GM21381 (cell line): ENCODE measurements at regions not wholly inside any gene's neighbourhood (a gene's known extent, or its start where the extent isn't known, plus 50 kb on each side); places are given as distances from the start of the nearest gene placed in this dataset.

Experiments
- ATAC-seq: cut with Tn5 transposase; IDR thresholded peaks from one replicate; pipeline ENCODE4 v1.9.1; 2021; ENCODE audit warnings: mild to moderate bottlenecking, moderate library complexity; ENCODE audit not compliant: unreplicated experiment

DNA sequence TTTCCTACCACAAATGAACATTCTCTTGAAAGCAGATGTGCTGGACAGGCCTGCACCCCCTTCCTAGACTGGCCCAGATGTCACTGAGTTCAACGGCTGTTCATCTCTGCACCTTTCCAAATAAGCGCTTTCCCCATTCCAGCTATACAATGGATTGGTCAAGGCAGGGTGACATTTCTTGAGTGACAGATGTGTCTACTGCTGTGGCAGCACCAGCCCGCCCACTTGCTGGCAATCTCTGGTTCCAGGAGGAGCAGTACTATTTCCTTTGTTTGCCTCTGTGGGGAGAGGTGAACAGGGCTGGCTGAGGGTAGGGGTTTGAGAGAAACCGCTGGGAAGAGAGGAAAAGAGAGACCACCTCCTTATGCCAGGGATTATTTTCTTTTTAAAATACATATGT, 269.5 kb upstream of the POU3F3 start:
- no peak for ATAC-seq

DNA sequence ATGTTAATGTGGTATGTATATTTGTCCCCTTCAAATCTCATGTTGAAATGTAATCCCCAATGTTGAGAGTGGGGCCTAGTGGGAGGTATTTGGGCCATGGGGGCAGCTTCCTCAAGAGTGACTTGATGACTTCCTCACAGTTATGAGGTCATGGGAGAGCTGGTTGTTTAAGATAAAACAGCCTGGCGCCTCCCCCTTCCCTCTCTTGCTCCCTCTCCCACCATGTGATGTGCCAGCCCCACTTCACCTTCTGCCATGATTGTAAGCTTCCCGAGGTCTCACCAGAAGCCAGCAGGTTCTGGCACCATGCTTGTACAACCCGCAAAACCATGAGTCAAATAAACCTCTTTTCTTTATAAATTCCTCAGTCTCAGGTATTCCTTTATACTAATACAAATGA, 258.3 kb upstream of the POU3F3 start:
- no peak for ATAC-seq

DNA sequence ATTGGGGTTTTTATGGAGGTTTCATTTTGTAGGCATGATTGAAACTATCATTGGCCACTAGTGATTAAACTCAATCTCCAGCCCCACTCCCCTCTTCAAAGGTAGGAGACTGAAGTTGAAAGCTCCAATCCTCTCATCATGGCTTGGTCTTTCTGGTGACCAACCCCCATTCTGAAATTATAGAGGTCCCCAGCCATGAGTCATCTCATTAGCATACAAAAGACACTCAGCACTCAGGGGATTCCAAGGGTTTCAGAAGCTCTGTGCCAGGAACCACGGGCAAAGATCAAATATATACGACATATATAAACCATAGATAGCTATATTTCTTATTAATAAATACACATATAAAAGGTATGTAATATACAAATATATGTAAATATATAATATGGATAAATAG, 256.0 kb upstream of the POU3F3 start:
- no peak for ATAC-seq

DNA sequence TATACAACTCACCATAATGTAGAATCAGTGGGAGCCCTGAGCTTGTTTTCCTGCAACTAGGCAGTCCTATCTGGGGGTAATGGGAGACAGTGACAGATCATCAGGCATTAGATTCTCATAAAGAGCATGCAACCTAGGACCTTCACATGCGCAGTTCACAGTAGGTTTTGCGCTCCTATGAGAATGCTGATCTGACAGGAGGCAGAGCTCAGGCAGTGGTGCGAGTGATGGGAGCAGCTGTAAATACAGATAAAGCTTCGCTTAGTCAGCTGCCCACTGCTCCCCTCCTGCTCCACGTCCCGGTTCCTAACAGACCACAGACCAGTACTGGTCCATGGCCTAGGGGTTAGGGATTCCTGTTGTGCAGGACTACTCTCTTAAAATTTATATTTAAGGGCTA, 255.3 kb upstream of the POU3F3 start:
- no peak for ATAC-seq

DNA sequence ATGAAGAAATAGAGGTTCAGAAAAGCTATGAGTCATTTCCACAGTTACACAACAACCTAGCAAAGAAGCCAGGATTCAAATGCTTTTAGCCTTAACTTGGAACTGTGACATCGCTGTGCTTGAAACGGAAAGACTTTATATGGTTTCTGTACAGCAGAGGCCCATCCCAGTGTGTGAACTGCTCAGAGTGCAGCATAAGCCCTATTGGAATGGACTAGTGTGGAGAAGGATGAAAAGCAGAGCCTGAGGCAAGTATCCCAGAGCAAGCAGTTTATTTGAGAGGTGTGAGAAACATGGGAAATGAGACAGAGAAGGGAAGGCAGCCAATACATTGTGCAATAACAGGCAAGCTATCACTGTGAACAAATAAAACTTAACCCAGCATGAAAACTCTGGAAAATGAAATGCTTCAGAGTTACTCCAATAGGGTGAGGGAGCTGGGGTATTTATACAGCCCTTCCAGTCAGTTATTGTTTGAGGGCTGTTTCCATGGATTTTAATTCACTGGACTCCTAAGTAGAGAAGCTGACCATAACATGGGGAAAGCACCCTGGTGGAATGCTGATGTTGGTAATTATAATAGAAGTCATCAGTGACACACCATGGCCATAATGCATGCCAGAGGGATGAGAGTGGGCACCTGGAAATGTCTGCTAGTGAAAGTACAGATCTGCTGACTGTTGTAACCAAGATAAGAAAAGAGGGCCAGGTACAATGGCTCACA, 254.0 kb upstream of the POU3F3 start:
- ATAC-seq = no peak

DNA sequence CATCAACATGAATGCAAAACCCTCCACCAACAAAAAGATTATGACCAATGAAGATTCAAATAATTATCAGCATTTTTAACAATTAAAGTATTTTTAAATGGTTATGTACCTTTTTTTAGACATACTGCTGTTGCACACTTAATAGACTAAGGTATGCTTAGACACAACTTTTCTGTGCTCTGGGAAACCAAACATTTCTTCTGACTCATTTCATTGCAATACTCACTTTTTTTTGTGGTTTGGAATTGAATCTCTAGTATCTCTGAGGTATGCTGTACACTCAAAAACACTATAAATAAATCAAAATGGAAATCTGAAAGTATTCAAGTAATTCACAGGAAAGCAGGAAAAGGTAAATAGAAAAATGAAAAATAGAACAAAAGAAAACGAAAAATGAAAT, 247.9 kb upstream of the POU3F3 start:
- no peak for ATAC-seq

DNA sequence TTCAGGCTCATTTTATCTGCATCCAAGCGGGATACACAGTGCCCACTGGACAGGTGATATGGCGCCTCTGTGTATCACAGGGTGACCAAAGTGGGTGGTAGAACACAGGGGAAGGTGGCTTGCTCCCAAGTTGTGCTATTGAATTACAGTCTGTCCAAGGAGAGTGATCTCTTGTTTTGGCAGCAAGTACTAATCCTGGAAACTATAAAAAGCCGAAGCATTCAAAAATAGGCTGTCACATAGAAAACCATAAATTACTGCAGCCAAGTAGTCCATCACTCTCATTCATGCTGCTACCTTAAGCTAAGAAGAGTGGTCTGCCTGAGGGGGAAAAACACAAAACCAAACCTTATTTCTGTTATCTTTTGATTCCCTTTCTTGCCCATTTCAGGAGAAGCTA, 237.1 kb upstream of the POU3F3 start:
- no peak for ATAC-seq

DNA sequence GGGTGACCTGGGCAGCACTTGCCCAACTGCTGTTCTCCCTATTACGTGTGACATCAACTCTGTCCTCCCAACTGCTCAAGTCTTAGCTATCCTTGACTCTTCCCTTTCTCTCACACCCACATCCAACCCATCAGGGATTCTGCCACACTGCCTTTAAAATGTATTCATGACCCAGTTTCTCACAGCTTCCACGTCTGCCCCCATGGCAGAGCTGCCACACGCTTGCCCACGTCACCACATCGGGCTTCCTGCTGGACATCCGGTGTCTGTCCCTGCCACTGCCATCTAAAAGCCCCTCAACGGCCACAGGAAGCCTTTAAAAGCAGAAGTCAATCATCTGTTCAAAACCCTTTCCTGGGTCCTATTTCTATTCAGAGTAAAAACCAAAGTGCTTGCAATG, 233.1 kb upstream of the POU3F3 start:
- no peak for ATAC-seq

DNA sequence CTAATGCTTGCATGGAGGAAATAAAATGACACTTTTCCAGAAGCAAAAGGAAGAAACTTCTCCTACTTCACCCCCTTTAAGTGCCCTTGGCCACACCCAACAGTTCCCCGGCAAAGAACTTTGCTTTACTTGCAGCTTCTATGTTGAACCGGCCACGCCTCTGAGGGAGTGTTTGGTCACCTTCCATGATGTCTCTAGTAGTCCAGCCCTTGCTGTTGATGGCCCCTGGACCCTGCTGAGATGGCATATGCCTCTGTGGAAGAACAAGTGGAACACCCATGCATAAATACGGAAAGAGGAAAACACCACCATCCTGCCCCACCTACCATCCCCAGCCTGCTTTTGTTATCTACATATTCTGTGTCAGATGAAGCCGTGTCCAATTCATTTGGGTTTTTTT, 218.3 kb upstream of the POU3F3 start:
- ATAC-seq = no peak

DNA sequence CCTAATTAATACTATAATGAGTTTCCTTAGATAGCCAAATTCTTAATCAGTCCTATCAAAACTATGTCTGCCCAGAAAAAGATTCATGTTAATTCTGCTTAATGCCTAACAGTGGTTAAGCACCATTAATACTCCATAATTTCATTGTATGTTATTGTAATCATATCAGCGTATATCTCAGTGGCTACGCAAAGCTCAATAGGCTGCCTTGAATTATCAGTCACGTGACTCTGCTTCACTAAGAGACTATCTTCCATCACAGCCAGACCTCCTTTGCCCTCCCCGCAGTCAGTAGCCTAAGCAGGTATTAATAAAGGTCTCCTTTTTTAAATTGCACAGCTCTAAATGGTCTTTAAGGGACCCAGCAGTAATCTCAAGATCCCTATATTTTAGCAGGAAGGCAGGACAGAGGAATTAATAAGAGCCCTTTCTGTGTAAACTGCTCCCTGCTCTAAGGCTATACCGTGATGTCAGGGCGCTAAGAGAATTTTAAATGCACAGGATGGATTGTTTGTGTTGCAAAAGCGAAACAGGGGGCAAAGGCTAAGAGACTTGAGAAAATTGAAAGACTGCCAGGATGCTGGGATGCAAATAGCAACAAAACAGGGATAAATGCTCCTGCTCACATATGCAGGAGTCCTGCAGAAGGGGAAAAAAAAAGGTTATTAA, 215.6 kb upstream of the POU3F3 start:
- ATAC-seq = no peak

DNA sequence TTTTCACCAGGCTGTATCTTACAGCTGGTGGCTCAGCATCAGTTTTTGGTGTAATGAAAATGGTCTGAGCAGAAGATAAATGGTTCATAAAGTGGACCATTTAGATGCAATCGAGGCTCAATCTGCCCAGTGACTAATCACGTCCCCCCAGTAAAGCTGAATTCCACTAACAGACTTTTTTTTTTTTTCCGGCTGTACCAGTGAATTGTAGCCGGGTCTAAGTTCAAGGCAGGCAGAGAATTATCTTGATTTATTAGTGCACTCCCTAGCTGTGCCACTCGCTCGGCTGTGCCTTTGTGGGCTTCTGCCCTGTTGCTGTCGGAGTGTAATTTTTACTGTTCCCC, 215.1 kb upstream of the POU3F3 start:
- ATAC-seq = no peak

DNA sequence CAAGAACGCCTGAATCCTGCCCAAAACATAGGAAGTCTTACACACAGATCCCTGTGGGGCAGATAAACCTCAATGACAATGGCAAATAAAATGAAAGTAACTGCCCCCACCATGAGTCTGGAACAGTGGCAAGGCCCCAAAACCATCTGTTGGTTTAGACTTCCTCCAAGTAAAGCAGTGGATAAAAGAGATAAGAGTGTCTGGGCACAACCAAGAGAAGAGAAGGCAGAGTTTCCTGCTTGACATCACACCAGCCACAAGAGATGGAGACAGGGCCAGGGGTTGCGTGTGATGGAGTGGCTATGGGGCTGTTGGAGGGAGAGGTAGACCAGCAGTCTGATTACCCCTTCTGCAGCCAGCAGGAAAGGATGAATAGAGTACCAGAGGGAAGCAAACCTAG, 212.1 kb upstream of the POU3F3 start:
- no peak for ATAC-seq

DNA sequence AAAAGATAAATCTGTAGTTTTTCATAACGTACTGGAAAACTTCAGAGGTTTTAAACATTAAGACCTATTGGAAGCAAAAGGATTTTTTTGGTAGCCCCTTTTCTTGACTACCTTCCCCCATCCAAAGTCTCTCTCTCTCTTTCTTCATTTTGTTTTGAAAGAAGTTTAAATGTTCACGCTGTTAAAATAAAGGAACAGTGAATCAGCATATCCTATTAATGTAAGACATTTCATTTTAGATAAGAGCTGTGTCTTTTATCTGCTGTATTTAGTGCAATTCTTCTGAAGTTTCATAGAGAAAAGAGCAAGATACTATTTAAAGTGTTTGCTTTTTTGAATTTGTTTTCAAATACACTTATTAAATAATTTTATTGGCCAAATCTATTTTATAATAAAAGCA, 205.5 kb upstream of the POU3F3 start:
- ATAC-seq = no peak

DNA sequence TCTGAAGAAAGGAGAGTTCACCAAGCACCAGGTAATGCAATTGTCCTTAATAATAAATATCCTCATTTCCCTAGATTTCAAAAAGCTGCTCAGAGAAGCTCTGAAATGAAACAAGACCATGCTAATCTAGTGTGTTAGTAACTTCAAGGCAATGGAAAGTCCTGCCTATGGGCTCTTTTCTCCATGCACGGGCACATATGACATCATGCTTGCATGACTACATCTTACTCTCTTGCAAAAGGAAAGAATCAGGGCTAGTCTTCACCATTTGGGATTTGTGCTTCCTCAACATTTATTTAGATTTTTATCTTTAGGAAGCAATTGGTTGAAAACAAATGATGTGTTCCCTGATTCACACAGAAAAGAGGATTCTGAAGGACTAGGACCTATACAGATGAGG, 204.0 kb upstream of the POU3F3 start:
- no peak for ATAC-seq

DNA sequence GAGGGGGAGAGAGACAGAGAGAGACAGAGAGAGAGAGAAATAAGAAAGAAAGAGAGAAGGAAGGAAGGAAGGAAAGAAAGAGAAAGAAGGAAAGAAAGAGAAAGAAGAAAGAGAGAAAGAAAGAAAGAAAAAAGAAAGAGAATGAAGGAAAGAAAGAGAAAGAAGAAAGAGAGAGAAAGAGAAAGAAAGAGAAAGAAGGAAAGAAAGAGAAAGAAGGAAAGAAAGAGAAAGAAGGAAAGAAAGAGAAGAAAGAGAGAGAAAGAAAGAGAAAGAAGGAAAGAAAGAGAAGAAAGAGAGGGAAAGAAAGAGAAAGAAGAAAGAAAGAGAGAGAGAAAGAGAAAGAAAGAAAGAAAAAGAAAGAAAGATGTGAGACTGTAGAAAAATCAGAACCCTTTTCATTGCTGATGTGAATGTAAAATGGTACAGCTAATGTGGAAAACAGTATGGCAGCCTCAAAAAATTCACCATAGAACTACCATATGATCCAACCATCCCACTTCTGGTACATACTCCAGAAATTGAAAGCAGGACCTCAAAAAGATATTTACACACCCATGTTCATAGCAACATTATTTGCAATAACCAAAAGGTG, 203.4 kb upstream of the POU3F3 start:
- ATAC-seq = no peak

DNA sequence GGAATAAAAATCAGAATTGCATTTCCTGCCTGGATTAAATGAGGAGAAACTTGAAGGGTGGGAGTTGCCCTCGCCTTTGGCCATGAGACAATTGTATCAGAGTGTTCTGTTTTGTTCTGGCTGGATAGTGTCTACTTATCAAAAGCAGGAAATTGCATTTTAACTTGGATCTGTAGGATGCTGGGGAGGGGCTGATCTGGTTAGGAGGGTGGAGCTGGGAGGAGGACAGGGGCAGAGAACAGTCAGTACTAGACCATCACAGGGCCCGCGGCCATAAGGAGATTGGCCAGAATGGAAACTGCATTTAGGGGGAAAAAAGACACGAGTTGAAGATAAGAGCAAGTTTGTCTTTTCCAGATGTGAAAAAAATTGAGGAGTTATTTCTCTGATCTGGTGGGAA, 199.1 kb upstream of the POU3F3 start:
- ATAC-seq = no peak

DNA sequence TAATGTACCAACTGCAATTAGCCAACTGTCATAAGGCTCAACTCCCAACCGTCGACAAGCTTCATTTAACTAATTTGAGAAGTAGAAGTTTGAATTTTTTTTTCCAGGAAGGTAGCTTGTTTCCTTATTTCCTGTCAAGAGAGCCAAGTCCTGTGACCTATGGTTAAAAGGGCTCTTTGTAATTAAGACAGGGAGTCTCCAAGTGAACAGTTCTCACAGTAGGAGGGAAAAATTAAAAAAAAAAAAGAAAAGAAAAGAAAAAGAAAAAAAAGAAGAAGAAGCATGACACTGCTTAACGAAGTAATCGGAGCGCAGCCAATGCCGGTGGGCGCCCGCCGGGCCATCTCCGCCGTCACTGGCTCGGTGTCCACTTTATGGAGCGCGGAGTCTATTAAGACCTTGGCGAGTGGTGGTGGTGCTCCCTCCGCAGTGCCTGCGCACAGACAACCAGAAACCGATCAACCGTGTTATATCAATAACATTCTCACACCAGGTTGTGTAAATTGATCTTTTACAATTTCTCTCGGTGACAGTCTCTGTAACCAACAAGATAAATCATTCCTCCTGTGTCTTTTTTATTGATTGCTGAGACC, 197.2 kb upstream of the POU3F3 start:
- ATAC-seq = no peak

DNA sequence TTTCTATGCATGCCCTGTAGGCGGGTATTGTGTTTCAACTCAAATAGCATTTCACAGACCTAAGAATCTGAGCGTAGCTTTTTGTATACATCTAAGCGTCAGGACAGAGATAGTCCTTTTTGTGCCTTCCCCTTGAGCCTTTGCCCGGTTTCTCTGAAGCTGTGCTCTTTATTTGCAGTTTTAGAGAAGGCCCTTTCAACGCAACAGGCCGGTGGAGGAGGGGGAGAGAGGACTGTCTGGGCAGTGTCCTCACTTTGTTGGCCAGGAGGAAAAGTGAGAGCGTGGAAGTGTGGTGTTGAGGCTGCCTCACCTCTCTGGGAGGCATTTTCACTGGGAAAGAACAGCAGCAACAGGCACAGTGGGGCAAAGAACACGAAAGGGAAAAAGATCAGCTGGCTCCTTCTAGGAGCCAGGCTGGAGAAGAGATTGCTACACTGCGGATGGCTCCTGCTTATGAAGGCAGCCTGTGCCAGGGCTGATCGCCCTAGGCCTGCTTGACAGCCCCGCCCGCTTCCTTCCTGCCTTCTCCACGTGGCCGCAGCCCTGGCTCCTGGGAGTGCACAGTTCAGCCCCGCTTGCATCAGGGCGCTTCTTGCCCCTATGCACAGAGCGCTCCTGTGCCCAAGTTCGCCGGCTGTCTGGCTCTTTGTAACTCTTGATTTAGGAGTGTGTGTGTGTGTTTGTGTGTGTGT, 195.6 kb upstream of the POU3F3 start:
- no peak for ATAC-seq

DNA sequence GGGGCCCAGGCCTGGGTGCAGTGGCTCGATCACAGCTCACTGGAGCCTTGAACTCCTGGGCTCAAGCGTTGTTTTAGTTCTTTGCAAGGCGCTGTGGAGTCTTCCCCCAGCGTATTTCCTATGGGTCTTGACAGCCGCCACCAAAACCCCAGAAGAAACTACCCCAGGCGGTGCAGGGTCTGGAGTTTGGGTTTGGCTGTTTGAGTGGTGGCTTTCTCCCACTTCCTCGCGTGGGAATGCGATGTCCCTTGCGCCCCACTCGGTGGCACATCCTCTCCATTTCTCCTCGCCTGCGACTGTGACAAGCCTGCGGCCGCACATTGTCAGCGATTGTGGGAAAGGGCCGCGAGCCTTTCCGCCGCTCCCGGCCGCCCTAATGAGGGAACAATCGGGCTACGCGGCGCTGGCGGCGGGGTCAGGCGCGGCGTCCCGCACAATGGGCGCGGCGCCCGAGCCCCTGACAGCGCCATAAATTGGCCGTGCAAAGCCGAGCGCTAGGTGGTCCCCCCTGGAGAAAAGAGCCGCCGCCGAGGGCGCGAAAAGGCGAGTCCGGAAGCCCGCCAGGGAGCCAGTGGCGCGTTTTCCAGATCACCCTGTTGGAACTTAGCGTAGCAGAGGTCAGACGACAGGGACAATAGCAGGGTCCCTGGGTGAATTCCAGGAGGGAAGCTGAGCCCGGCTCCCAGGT, 194.9 kb upstream of the POU3F3 start:
- no peak for ATAC-seq

DNA sequence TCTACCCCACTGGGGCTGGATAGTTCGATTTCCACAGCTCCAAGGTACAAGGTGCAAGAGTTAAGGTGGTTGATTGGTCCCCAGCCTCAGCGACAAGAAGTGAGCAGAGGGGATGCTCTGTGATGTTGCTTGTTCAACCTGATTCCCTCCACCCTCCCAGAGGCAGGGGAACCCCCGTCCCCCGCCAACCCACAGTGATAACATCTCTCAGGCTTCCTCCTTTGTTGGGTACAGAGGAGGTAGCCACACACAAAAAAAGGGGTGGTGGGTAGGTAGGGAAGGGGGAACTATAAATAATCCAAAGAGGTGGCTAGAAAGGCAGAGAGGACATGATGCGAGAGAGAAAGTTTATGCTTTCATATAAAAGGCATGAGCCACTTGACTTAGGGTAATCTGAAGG, 192.9 kb upstream of the POU3F3 start:
- no peak for ATAC-seq

DNA sequence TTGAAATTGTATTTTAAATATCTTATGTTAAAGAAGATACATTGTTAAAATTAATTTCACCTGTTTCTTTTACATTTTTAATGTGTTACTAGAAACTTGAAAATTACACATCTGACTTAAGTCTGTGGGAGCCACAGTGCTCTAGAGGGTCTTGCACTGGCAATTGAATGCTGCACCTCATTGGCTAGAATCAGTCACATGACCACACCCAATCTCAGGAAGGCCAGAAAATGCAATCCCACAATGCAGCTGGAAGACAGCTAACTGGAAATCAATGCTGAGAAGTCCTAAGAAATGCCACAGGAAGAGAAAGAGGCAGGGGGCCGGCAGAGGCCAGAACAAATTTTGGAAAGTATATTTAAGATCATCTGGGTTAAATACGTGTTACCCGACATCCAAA, 189.2 kb upstream of the POU3F3 start:
- ATAC-seq = no peak
